SJCRH30 (cell line): ENCODE measurements at regions not wholly inside any gene's neighbourhood (a gene's known extent, or its start where the extent isn't known, plus 50 kb on each side); places are given as distances from the start of the nearest gene placed in this dataset.

Experiments used
- DNase-seq, 2 experiments: peaks; one replicate each; pipeline ENCODE4 v3.0.0-alpha.2; 2015 to 2020
- H3K27ac ChIP-seq: fragments of 250-450 bp; sonication (Bioruptor Pico); 2 replicates; pipeline ENCODE4 v1.5.1; 2020; ENCODE audit warnings: mild to moderate bottlenecking, moderate library complexity
- H3K27me3 ChIP-seq: fragments of 250-450 bp; sonication (Bioruptor Pico); 2 replicates; pipeline ENCODE4 v1.5.1; 2020; ENCODE audit warnings: mild to moderate bottlenecking, moderate library complexity
- H3K36me3 ChIP-seq: fragments of 250-450 bp; sonication (Bioruptor Pico); 2 replicates; pipeline ENCODE4 v1.5.1; 2020; ENCODE audit warnings: mild to moderate bottlenecking, moderate library complexity
- H3K4me1 ChIP-seq: fragments of 250-450 bp; sonication (Bioruptor Pico); 2 replicates; pipeline ENCODE4 v1.5.1; 2020; ENCODE audit warnings: mild to moderate bottlenecking, moderate library complexity
- H3K4me3 ChIP-seq: fragments of 250-450 bp; sonication (Bioruptor Pico); 2 replicates; pipeline ENCODE4 v1.5.1; 2020; ENCODE audit warnings: mild to moderate bottlenecking, moderate library complexity
- H3K9me3 ChIP-seq: fragments of 250-450 bp; sonication (Bioruptor Pico); replicated peaks from 2 replicates; pipeline ENCODE4 v1.5.1; 2020; ENCODE audit warnings: mild to moderate bottlenecking, moderate library complexity

GRCh38 chr5:44446399-44446798 lies 57.2 kb upstream of the FGF10 start:
- Histone ChIP-seq H3K4me3 (no peak overlapping the region), H3K27ac (no peak overlapping the region), H3K27me3 (0 out of 2 replicates have a peak, but pooled peaks cover 3% of the 10 kb centered on the region), H3K4me1 (no peaks in the 10 kb centered on the region), H3K36me3 (no peaks in the 10 kb centered on the region), H3K9me3 (no peaks in the 10 kb centered on the region)
- DNase-seq, result no peak

GRCh38 chr5:44443172-44443571 lies 54.0 kb upstream of the FGF10 start:
- H3K27ac ChIP-seq, result no peak overlapping the region
- H3K9me3 ChIP-seq, result no peaks in the 10 kb centered on the region
- H3K4me3 ChIP-seq, result no peak overlapping the region
- H3K4me1 ChIP-seq, result no peaks in the 10 kb centered on the region
- 0 out of 2 replicates have a peak, but pooled peaks cover 3% of the 10 kb centered on the region for H3K27me3 ChIP-seq
- no peak for DNase-seq
- no peaks in the 10 kb centered on the region for H3K36me3 ChIP-seq

- Histone ChIP-seq H3K36me3 (no peaks in the 10 kb centered on the region), H3K9me3 (no peaks in the 10 kb centered on the region), H3K27ac (no peak overlapping the region), H3K4me1 (no peaks in the 10 kb centered on the region), H3K27me3 (0 out of 2 replicates have a peak, but pooled peaks cover 3% of the 10 kb centered on the region), H3K4me3 (no peak overlapping the region)
- no peak for DNase-seq
These were observed 52.2 kb upstream of the FGF10 start for GRCh38 chr5:44441460-44441859.

- Histone ChIP-seq H3K4me3 (no peak overlapping the region), H3K36me3 (no peaks in the 10 kb centered on the region), H3K27ac (no peak overlapping the region), H3K4me1 (no peaks in the 10 kb centered on the region), H3K27me3 (0 out of 2 replicates have a peak, but pooled peaks cover 3% of the 10 kb centered on the region), H3K9me3 (no peaks in the 10 kb centered on the region)
- no peak for DNase-seq
These were observed 51.0 kb upstream of the FGF10 start for GRCh38 chr5:44440186-44440585.
